ENCODE measurements at regions not wholly inside any gene's neighbourhood (a gene's known extent, or its start where the extent isn't known, plus 50 kb on each side); places are given as distances from the start of the nearest gene placed in this dataset.

- TF ChIP-seq ZBTB21 (CRISPR knock-in tag; IDR thresholded peaks at IDR 0.05) = no peak
- no peak for TF ChIP-seq NR3C1 (CRISPR knock-in tag; IDR thresholded peaks at IDR 0.05)
Observed at GRCh38 chr13:108383667-108384066, 114.1 kb downstream of the TNFSF13B start.
